ENCODE measurements at regions not wholly inside any gene's neighbourhood (a gene's known extent, or its start where the extent isn't known, plus 50 kb on each side); places are given as distances from the start of the nearest gene placed in this dataset.

DNA sequence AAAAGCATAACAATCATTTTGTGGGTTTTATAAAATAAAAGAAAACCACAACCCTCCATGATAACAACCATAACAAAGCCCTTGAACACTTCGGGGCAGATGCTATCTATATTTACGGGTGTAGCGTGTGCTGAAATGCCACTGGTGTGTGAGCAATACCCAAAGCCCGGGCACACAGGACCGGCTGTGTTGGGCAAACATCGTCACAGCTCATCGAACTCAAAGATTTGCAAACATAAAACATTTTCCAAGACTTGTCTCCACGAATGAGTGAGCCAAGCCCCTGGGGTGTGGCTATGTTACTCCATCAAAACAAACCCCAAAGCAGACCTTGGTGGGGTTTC, 290.2 kb downstream of the LPIN1 start:
- no peak for TF ChIP-seq TCF7L2 (IDR thresholded peaks at IDR 0.05; ENCODE audit: low read depth, low read length)
- TF ChIP-seq, protein P1, sequence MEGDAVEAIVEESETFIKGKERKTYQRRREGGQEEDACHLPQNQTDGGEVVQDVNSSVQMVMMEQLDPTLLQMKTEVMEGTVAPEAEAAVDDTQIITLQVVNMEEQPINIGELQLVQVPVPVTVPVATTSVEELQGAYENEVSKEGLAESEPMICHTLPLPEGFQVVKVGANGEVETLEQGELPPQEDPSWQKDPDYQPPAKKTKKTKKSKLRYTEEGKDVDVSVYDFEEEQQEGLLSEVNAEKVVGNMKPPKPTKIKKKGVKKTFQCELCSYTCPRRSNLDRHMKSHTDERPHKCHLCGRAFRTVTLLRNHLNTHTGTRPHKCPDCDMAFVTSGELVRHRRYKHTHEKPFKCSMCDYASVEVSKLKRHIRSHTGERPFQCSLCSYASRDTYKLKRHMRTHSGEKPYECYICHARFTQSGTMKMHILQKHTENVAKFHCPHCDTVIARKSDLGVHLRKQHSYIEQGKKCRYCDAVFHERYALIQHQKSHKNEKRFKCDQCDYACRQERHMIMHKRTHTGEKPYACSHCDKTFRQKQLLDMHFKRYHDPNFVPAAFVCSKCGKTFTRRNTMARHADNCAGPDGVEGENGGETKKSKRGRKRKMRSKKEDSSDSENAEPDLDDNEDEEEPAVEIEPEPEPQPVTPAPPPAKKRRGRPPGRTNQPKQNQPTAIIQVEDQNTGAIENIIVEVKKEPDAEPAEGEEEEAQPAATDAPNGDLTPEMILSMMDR (IDR thresholded peaks at IDR 0.05): no peak
- no peak for TF ChIP-seq SIN3A (IDR thresholded peaks at IDR 0.05; ENCODE audit: borderline replicate concordance, insufficient read depth, low read depth, low read length)
- no peak for TF ChIP-seq POLR2AphosphoS5 (IDR thresholded peaks at IDR 0.05; ENCODE audit: low read depth, low read length)
- TF ChIP-seq, protein P2, sequence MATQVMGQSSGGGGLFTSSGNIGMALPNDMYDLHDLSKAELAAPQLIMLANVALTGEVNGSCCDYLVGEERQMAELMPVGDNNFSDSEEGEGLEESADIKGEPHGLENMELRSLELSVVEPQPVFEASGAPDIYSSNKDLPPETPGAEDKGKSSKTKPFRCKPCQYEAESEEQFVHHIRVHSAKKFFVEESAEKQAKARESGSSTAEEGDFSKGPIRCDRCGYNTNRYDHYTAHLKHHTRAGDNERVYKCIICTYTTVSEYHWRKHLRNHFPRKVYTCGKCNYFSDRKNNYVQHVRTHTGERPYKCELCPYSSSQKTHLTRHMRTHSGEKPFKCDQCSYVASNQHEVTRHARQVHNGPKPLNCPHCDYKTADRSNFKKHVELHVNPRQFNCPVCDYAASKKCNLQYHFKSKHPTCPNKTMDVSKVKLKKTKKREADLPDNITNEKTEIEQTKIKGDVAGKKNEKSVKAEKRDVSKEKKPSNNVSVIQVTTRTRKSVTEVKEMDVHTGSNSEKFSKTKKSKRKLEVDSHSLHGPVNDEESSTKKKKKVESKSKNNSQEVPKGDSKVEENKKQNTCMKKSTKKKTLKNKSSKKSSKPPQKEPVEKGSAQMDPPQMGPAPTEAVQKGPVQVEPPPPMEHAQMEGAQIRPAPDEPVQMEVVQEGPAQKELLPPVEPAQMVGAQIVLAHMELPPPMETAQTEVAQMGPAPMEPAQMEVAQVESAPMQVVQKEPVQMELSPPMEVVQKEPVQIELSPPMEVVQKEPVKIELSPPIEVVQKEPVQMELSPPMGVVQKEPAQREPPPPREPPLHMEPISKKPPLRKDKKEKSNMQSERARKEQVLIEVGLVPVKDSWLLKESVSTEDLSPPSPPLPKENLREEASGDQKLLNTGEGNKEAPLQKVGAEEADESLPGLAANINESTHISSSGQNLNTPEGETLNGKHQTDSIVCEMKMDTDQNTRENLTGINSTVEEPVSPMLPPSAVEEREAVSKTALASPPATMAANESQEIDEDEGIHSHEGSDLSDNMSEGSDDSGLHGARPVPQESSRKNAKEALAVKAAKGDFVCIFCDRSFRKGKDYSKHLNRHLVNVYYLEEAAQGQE (IDR thresholded peaks at IDR 0.05; ENCODE audit: insufficient read depth in 1 of 2, low read depth in 2 of 2, low read length in 1 of 2): no peak

Measured in Panc1 (cell line).